ENCODE measurements at regions not wholly inside any gene's neighbourhood (a gene's known extent, or its start where the extent isn't known, plus 50 kb on each side); places are given as distances from the start of the nearest gene placed in this dataset.

DNA sequence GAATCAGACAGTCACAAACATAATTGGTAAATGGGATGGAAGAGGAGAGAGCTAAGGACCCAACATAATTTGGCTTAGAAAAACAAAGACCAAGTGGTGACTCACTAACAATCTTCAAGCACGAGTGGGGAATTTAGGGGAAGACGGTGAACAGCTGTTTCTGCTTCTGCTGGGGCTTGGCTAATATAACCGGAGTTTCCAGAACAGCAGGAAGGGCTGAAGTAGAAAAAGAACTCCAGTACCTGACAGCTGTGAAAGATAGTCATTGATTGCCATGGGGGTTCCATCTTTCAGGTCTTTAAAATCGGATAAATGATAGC lies 290.9 kb upstream of the LDB2 start:
- TF ChIP-seq NFIC (IDR thresholded peaks at IDR 0.05) (no peak), TCF12 (IDR thresholded peaks at IDR 0.05; ENCODE audit: low read depth) (no peak), CREB1 (IDR thresholded peaks at IDR 0.05; ENCODE audit: low read depth) (no peak), FOXM1 (IDR thresholded peaks at IDR 0.05; ENCODE audit: borderline replicate concordance, low read depth) (no peak), TAF1 (IDR thresholded peaks at IDR 0.05; ENCODE audit: low read depth) (no peak), YY1 (IDR thresholded peaks at IDR 0.05; ENCODE audit: low read depth) (no peak), CEBPB (IDR thresholded peaks at IDR 0.05) (no peak), EP300 (IDR thresholded peaks at IDR 0.05; ENCODE audit: borderline replicate concordance) (no peak), EGR1 (IDR thresholded peaks at IDR 0.05) (no peak), TEAD4 (IDR thresholded peaks at IDR 0.05) (no peak), ZBTB7A (IDR thresholded peaks at IDR 0.05; ENCODE audit: low read depth) (no peak), RAD21 (IDR thresholded peaks at IDR 0.05; ENCODE audit: low read depth) (no peak)
- TF ChIP-seq, protein P1, sequence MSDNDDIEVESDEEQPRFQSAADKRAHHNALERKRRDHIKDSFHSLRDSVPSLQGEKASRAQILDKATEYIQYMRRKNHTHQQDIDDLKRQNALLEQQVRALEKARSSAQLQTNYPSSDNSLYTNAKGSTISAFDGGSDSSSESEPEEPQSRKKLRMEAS (IDR thresholded peaks at IDR 0.05), result no peak
- TF ChIP-seq, protein P2, sequence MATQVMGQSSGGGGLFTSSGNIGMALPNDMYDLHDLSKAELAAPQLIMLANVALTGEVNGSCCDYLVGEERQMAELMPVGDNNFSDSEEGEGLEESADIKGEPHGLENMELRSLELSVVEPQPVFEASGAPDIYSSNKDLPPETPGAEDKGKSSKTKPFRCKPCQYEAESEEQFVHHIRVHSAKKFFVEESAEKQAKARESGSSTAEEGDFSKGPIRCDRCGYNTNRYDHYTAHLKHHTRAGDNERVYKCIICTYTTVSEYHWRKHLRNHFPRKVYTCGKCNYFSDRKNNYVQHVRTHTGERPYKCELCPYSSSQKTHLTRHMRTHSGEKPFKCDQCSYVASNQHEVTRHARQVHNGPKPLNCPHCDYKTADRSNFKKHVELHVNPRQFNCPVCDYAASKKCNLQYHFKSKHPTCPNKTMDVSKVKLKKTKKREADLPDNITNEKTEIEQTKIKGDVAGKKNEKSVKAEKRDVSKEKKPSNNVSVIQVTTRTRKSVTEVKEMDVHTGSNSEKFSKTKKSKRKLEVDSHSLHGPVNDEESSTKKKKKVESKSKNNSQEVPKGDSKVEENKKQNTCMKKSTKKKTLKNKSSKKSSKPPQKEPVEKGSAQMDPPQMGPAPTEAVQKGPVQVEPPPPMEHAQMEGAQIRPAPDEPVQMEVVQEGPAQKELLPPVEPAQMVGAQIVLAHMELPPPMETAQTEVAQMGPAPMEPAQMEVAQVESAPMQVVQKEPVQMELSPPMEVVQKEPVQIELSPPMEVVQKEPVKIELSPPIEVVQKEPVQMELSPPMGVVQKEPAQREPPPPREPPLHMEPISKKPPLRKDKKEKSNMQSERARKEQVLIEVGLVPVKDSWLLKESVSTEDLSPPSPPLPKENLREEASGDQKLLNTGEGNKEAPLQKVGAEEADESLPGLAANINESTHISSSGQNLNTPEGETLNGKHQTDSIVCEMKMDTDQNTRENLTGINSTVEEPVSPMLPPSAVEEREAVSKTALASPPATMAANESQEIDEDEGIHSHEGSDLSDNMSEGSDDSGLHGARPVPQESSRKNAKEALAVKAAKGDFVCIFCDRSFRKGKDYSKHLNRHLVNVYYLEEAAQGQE (IDR thresholded peaks at IDR 0.05; ENCODE audit: low read depth), result no peak
- TF ChIP-seq, protein P3, sequence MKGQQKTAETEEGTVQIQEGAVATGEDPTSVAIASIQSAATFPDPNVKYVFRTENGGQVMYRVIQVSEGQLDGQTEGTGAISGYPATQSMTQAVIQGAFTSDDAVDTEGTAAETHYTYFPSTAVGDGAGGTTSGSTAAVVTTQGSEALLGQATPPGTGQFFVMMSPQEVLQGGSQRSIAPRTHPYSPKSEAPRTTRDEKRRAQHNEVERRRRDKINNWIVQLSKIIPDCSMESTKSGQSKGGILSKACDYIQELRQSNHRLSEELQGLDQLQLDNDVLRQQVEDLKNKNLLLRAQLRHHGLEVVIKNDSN (IDR thresholded peaks at IDR 0.05), result no peak

DNA sequence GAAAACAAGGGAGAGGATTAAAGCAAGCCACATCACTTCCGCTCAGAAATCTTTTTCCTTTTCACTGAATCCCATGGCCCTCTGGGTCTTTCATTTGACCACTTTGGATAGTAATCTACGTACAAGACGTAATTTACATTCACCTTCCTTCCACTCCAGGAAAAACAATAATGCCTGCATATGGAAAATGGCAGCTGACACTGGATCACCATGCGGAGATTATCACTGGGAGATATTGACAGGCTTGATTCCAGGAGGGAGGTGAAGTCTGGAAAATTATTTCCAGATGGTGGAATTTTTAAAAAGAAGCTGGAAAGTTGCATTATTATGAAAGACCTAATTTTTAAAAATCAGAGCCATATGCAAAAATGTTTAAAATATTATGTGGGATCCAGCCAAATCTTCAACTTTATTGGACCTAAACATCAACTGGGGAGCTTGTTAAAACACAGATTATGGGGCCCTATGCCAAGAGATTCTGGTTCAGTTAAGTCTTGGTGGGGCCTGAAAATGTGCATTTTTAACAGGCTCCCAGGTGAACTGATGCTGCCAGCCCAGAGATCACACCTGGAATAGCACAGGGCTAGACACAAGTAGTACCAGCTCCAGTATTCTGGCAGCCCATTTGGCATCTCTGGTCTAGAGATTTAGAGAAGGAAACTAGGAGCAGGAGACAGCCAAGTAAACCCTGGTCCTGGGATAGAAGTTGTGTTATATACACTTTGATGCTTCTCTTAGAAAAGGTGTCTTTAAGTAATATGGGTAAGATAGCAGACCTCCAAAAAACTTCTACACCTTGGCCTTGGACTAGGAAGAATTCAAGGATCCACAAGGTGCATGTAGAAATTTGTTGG lies 290.3 kb upstream of the LDB2 start:
- TF ChIP-seq EP300 (IDR thresholded peaks at IDR 0.05; ENCODE audit: borderline replicate concordance) (no peak), FOXM1 (IDR thresholded peaks at IDR 0.05; ENCODE audit: borderline replicate concordance, low read depth) (no peak), NFIC (IDR thresholded peaks at IDR 0.05) (no peak), CREB1 (IDR thresholded peaks at IDR 0.05; ENCODE audit: low read depth) (no peak), TCF12 (IDR thresholded peaks at IDR 0.05; ENCODE audit: low read depth) (no peak), YY1 (IDR thresholded peaks at IDR 0.05; ENCODE audit: low read depth) (no peak), EGR1 (IDR thresholded peaks at IDR 0.05) (no peak), TAF1 (IDR thresholded peaks at IDR 0.05; ENCODE audit: low read depth) (no peak)

DNA sequence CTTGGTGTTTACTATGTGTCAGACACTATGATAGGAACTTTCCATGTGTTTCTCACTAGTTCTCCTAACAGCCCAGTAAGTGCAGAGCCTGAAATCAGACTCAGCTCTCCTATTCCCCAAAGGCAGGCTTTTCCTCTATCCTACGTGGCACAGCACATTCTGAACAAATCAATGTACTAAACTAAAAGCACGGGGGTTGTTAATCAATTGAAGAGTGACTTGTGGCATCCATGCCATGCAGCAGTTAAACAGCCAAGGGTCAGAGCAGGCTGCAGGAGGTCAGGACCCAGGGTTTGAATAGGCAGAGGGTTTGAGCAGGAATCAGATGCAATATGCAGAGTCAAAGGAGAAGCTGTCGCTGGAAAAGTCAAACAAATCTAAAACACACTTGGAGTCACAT lies 289.7 kb upstream of the LDB2 start:
- TF ChIP-seq RAD21 (IDR thresholded peaks at IDR 0.05; ENCODE audit: low read depth), result no peak
- no peak for TF ChIP-seq CREB1 (IDR thresholded peaks at IDR 0.05; ENCODE audit: low read depth)
- TF ChIP-seq, protein P1 (IDR thresholded peaks at IDR 0.05), result no peak
- TF ChIP-seq ZBTB7A (IDR thresholded peaks at IDR 0.05; ENCODE audit: low read depth), result no peak
- TF ChIP-seq, protein P3 (IDR thresholded peaks at IDR 0.05), result no peak
- TF ChIP-seq EGR1 (IDR thresholded peaks at IDR 0.05), result no peak
- no peak for TF ChIP-seq NFIC (IDR thresholded peaks at IDR 0.05)
- TF ChIP-seq TAF1 (IDR thresholded peaks at IDR 0.05; ENCODE audit: low read depth), result no peak
- no peak for TF ChIP-seq TCF12 (IDR thresholded peaks at IDR 0.05; ENCODE audit: low read depth)
- no peak for TF ChIP-seq TEAD4 (IDR thresholded peaks at IDR 0.05)
- no peak for TF ChIP-seq EP300 (IDR thresholded peaks at IDR 0.05; ENCODE audit: borderline replicate concordance)

DNA sequence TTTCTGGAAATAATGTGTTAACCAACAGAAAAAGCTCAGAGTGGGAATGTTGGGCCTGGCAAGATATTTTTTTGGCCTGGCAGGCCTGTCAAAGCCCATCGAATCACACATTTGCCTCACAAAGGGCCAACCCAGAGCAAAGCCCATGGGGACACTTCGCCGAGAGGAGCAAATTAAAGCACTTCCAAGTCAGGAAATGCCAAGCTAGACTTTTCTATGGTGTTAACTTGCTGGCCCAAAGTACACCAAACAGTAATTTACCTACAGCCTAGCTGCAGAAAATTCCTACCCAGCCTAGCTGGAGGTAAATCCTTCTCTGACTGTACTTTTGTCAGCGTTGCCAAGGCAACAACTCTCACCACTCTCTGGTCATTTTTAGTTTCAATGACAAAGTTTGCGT lies 288.6 kb upstream of the LDB2 start:
- no peak for TF ChIP-seq TAF1 (IDR thresholded peaks at IDR 0.05; ENCODE audit: low read depth)
- TF ChIP-seq TCF12 (IDR thresholded peaks at IDR 0.05; ENCODE audit: low read depth), result no peak
- TF ChIP-seq TEAD4 (IDR thresholded peaks at IDR 0.05), result no peak
- no peak for TF ChIP-seq ZBTB7A (IDR thresholded peaks at IDR 0.05; ENCODE audit: low read depth)
- no peak for TF ChIP-seq EGR1 (IDR thresholded peaks at IDR 0.05)

DNA sequence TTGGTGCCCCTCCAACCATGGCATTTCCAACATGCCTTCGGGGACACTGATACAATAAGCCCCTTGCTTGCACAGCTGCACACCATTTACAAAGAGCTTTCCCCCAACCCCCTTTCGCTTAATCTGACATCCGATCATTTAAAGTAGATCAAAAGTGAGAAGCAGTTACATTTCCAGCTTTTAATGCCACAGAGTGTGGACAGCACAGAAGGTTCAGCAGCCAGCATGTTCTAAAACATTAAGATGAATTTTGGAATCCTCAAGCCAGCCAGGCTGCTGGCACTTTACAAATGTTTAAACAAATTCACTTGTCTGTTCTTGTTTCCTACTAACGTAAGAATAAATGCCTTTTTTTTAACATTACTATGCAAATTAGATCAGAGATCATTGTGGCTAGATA lies 284.4 kb upstream of the LDB2 start:
- TF ChIP-seq YY1 (IDR thresholded peaks at IDR 0.05; ENCODE audit: low read depth) (no peak), TCF12 (IDR thresholded peaks at IDR 0.05; ENCODE audit: low read depth) (no peak), EP300 (IDR thresholded peaks at IDR 0.05; ENCODE audit: borderline replicate concordance) (no peak), EGR1 (IDR thresholded peaks at IDR 0.05) (no peak), CEBPB (IDR thresholded peaks at IDR 0.05) (no peak), TEAD4 (IDR thresholded peaks at IDR 0.05) (no peak), FOXM1 (IDR thresholded peaks at IDR 0.05; ENCODE audit: borderline replicate concordance, low read depth) (no peak), NFIC (IDR thresholded peaks at IDR 0.05) (no peak), RAD21 (IDR thresholded peaks at IDR 0.05; ENCODE audit: low read depth) (no peak)
- TF ChIP-seq, protein P2 (IDR thresholded peaks at IDR 0.05; ENCODE audit: low read depth), result no peak
- TF ChIP-seq, protein P1 (IDR thresholded peaks at IDR 0.05), result no peak
- TF ChIP-seq, protein P3 (IDR thresholded peaks at IDR 0.05), result no peak

Measured in Ishikawa (cell line).